HEK293T (cell line): ENCODE measurements at regions not wholly inside any gene's neighbourhood (a gene's known extent, or its start where the extent isn't known, plus 50 kb on each side); places are given as distances from the start of the nearest gene placed in this dataset.

ENCODE experiments used
- CTCF ChIA-PET: fragments of 350-600 bp; formaldehyde crosslinking; extraction: SDS; loops from one replicate; lab custom pipeline; 2021; ENCODE audit warnings: antibody characterized with exemption, inconsistent platforms; lab: Yijun Ruan, JAX
- POLR2A ChIA-PET: fragments of 350-600 bp; formaldehyde crosslinking; extraction: SDS; loops from one replicate; lab custom pipeline; 2020; ENCODE audit warnings: antibody characterized with exemption, inconsistent platforms; lab: Yijun Ruan, JAX
- DNase-seq: peaks from one replicate; pipeline ENCODE4 v3.0.0; 2012; ENCODE audit warnings: mixed read lengths; ENCODE audit errors: extremely low spot score
- ARNT ChIP-seq: fragments of 450-650 bp; IDR thresholded peaks from 2 replicates; pipeline ENCODE4 v1.6.1; 2017; ENCODE audit warnings: mild to moderate bottlenecking
- BHLHE40 ChIP-seq: fragments of 450-650 bp; IDR thresholded peaks from 2 replicates; pipeline ENCODE4 v1.6.1; 2016; ENCODE audit warnings: mild to moderate bottlenecking, moderate library complexity, borderline replicate concordance
- CTBP1 ChIP-seq: fragments of 450-650 bp; IDR thresholded peaks from 2 replicates; pipeline ENCODE4 v1.6.1; 2016; ENCODE audit warnings: borderline replicate concordance
- ELF4 ChIP-seq: fragments of 450-650 bp; IDR thresholded peaks from 2 replicates; pipeline ENCODE4 v1.6.1; 2017; ENCODE audit warnings: antibody characterized with exemption
- FOXA1 ChIP-seq: fragments of 450-650 bp; IDR thresholded peaks from 2 replicates; pipeline ENCODE4 v1.6.1; 2016; ENCODE audit warnings: mild to moderate bottlenecking
- FOXK2 ChIP-seq: fragments of 450-650 bp; IDR thresholded peaks from 2 replicates; pipeline ENCODE4 v1.6.1; 2016; ENCODE audit warnings: mild to moderate bottlenecking
- FOXM1 ChIP-seq: fragments of 450-650 bp; IDR thresholded peaks from 2 replicates; pipeline ENCODE4 v1.6.1; 2017; ENCODE audit warnings: mild to moderate bottlenecking, borderline replicate concordance
- HDGF ChIP-seq: fragments of 450-650 bp; IDR thresholded peaks from 2 replicates; pipeline ENCODE4 v1.6.1; 2017; ENCODE audit warnings: antibody characterized with exemption, borderline replicate concordance
- L3MBTL2 ChIP-seq: fragments of 450-650 bp; conservative IDR thresholded peaks from 2 replicates; pipeline ENCODE4 v1.6.1; 2016; ENCODE audit warnings: mild to moderate bottlenecking
- LEF1 ChIP-seq: fragments of 450-650 bp; IDR thresholded peaks from 2 replicates; pipeline ENCODE4 v1.6.1; 2017; ENCODE audit warnings: mild to moderate bottlenecking, borderline replicate concordance
- NFRKB ChIP-seq: fragments of 450-650 bp; IDR thresholded peaks from 2 replicates; pipeline ENCODE4 v1.6.1; 2016; ENCODE audit warnings: mild to moderate bottlenecking, moderate library complexity
- PKNOX1 ChIP-seq: fragments of 450-650 bp; IDR thresholded peaks from 2 replicates; pipeline ENCODE4 v1.6.1; 2016
- SP1 ChIP-seq: fragments of 450-650 bp; IDR thresholded peaks from 2 replicates; pipeline ENCODE4 v1.6.1; 2017
- SUZ12 ChIP-seq: fragments of 450-650 bp; IDR thresholded peaks from 2 replicates; pipeline ENCODE4 v1.6.1; 2016; ENCODE audit warnings: mild to moderate bottlenecking
- TARDBP ChIP-seq: fragments of 450-650 bp; IDR thresholded peaks from 2 replicates; pipeline ENCODE4 v1.6.1; 2016
- ZNF384 ChIP-seq: fragments of 450-650 bp; IDR thresholded peaks from 2 replicates; pipeline ENCODE4 v1.6.1; 2016

- ChIA-PET CTCF (no interaction called here), POLR2A (no interaction called here)
- no peak for DNase-seq
- no peak for TF ChIP-seq L3MBTL2
- no peak for TF ChIP-seq SP1
- no peak for TF ChIP-seq NFRKB
- TF ChIP-seq SUZ12: no peak
- no peak for TF ChIP-seq ELF4
- TF ChIP-seq FOXM1: no peak
- TF ChIP-seq LEF1: no peak
- no peak for TF ChIP-seq HDGF
Measured at GRCh38 chr16:52238710-52239109, 308.2 kb downstream of the TOX3 start.

- ChIA-PET POLR2A (no interaction called here), CTCF (no interaction called here)
- no peak for DNase-seq
- TF ChIP-seq LEF1: no peak
- TF ChIP-seq NFRKB: no peak
- TF ChIP-seq FOXK2: no peak
- TF ChIP-seq CTBP1: no peak
- no peak for TF ChIP-seq HDGF
Measured at GRCh38 chr16:52237823-52238222, 309.1 kb downstream of the TOX3 start.

GRCh38 chr16:52235186-52235585, 311.8 kb downstream of the TOX3 start:
- no peak for DNase-seq
- no peak for TF ChIP-seq TARDBP
- TF ChIP-seq L3MBTL2: no peak
- no peak for TF ChIP-seq ELF4
- no peak for TF ChIP-seq SUZ12
- no peak for TF ChIP-seq PKNOX1
- TF ChIP-seq HDGF: no peak
- no peak for TF ChIP-seq NFRKB
- ChIA-PET POLR2A (no interaction called here), CTCF (no interaction called here)

GRCh38 chr16:52234626-52235025, 312.3 kb downstream of the TOX3 start:
- no peak for DNase-seq
- TF ChIP-seq FOXM1 (no peak), PKNOX1 (no peak), LEF1 (no peak), ELF4 (no peak), ARNT (no peak)
- POLR2A ChIA-PET: no interaction called here

GRCh38 chr16:52229471-52229870, 317.5 kb downstream of the TOX3 start:
- POLR2A ChIA-PET: no interaction called here

More at GRCh38 chr16:52234626-52235025, 312.3 kb downstream of the TOX3 start:
- CTCF ChIA-PET: no interaction called here

GRCh38 chr16:52227851-52228250, 319.1 kb downstream of the TOX3 start:
- ChIA-PET CTCF (no interaction called here), POLR2A (no interaction called here)
- no peak for DNase-seq
- no peak for TF ChIP-seq ELF4
- no peak for TF ChIP-seq ZNF384
- no peak for TF ChIP-seq SP1
- TF ChIP-seq SUZ12: no peak
- TF ChIP-seq FOXA1: no peak
- TF ChIP-seq L3MBTL2: no peak
- no peak for TF ChIP-seq HDGF
- TF ChIP-seq BHLHE40: no peak
- no peak for TF ChIP-seq FOXM1
- no peak for TF ChIP-seq PKNOX1
- no peak for TF ChIP-seq CTBP1
- no peak for TF ChIP-seq TARDBP
- TF ChIP-seq ARNT: no peak
- TF ChIP-seq LEF1: no peak
- no peak for TF ChIP-seq NFRKB
- no peak for TF ChIP-seq FOXK2

More at GRCh38 chr16:52229471-52229870, 317.5 kb downstream of the TOX3 start:
- CTCF ChIA-PET: no interaction called here
- no peak for DNase-seq
- TF ChIP-seq ARNT: no peak
- no peak for TF ChIP-seq FOXM1
- no peak for TF ChIP-seq BHLHE40
- no peak for TF ChIP-seq NFRKB
- TF ChIP-seq ZNF384: no peak
- no peak for TF ChIP-seq L3MBTL2

- ChIA-PET CTCF (no interaction called here), POLR2A (no interaction called here)
- DNase-seq: no peak
- TF ChIP-seq FOXK2: no peak
- TF ChIP-seq BHLHE40: no peak
- TF ChIP-seq FOXA1: no peak
- TF ChIP-seq ELF4: no peak
- TF ChIP-seq L3MBTL2: no peak
- TF ChIP-seq CTBP1: no peak
- no peak for TF ChIP-seq SUZ12
- TF ChIP-seq NFRKB: no peak
- no peak for TF ChIP-seq ZNF384
- TF ChIP-seq PKNOX1: no peak
- no peak for TF ChIP-seq ARNT
- TF ChIP-seq TARDBP: no peak
- TF ChIP-seq SP1: no peak
- TF ChIP-seq FOXM1: no peak
- TF ChIP-seq HDGF: no peak
- TF ChIP-seq LEF1: no peak
Measured at GRCh38 chr16:52212841-52213240, 334.1 kb downstream of the TOX3 start.
